ENCODE measurements at regions not wholly inside any gene's neighbourhood (a gene's known extent, or its start where the extent isn't known, plus 50 kb on each side); places are given as distances from the start of the nearest gene placed in this dataset.

DNA sequence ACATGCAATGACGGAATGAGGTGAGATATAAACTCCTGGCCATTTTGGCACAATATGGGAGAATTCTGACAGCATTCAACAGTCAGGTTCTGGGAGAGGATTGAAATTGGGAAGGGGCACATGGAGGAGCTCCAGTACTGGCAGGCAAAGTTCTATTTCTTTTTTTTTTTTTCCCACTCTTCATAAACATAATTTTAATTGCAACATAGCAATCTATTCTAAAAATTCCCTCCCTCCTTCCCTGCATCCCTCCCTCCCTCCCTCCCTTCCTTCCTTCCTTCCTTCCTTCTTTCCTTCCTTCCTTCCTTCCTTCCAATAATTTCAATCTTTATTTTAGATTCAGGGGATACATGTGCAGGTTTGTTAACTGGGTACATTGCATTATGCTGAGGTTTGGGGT is 93.2 kb downstream of the PTCSC3 start:
- no peak for DNase-seq (ENCODE audit: low read depth in 2 of 2)

DNA sequence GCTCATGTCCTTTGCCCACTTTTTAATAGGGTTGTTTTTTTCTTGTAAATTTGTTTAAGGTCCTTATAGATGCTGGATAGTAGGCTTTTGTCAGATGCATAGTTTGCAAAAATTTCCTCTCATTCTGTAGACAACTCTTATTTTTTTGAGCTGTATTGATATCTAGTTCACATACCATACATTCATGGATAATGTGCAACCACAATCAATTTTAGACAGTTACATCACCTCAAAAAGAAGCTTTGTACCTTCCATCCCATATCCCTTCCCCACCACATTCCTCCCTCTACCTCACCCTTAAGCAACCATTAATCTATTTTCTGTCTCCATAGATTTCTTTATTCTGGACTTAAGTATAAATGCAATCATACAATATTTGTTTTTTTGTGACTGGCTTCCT is 98.4 kb downstream of the PTCSC3 start:
- DNase-seq (ENCODE audit: low read depth in 2 of 2) = no peak

DNA sequence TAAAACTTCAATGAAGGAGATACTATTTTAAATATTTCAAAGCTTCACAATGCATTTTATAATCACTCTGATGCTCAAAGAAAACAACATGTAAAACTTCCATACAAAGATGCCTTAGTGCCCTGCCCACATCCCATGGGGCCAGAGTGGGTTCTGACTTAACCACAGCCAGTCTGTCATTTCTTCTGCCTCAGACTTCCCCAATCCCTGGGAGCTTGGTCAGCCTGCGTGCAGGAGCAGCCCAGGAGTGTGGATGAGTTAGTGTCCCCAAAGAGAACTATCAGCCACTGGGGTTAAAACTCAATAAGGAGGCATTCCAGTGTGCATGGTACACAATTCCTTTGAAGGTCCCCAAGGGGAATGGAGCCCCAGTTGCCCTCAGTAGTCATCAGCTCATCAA is 100.3 kb downstream of the PTCSC3 start:
- DNase-seq (ENCODE audit: low read depth in 2 of 2) = no peak

DNA sequence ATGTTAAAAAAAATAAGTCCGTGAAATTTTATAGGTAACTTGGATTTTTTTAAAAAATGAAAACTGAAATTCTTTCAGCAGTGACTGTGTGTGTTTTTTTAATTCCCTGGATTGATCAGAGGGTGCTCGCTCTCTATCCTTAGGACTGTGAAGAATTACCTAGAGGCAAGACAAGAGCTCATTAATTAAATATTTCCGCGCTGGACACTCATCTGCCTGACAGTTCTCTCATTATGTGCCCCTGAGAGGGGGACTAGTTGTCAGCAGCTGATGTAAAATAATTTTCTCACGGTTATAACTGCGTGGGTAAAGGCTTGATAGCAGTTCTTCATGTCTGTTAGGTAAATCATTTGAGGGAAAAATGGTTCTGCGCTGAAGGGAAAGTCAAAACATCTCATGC is 101.3 kb downstream of the PTCSC3 start:
- no peak for DNase-seq (ENCODE audit: low read depth in 2 of 2)

DNA sequence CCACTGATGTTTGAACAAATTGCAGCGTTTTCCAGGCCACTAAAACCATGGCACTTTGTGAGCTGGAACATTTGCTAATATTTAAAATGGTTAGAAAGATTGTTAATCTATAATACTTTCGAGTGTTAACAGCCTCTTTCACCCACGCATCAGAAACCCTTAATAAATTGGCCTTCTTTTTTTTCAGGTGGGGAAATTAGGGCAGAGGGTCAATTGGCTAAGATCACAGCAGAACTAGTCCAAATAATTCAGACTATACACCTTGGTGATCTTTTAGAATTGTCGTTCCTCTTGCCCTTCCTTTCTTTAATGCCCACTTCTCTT is 105.8 kb downstream of the PTCSC3 start:
- no peak for DNase-seq (ENCODE audit: low read depth in 2 of 2)

DNA sequence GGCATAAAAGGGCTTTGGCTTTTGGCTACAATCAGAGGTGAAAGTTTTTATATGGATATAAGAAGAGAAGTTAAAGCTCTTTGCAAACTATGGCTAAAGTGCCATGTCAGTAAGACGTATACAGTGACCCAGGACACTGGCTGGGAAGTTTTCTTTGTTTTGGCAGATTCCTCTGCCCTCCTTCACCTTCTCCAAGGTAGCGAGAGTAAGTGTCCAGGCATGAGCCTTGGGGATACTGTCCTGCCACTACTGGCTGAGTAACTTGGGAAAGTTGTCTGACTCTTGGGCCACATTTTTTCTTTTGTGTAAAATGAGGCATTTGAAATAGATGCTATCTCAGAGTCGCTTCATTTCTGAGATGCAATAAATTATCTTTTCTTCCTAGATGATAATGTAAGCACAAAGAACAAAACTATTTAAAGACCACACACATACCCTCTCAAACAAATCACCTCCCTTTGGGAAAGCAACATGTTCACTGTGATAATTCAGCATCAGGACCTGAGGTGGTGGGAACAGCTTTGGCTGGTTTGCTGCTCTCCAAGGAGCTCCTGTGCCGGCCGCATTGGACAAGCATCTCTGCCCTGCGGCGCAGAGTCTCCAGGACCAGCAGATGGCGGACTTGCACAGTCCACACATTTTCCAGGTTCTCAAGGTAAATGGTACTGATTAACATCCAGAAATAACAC is 106.3 kb downstream of the PTCSC3 start:
- DNase-seq (ENCODE audit: low read depth in 2 of 2) = peak in 1 of 2 donors; percentile 10

DNA sequence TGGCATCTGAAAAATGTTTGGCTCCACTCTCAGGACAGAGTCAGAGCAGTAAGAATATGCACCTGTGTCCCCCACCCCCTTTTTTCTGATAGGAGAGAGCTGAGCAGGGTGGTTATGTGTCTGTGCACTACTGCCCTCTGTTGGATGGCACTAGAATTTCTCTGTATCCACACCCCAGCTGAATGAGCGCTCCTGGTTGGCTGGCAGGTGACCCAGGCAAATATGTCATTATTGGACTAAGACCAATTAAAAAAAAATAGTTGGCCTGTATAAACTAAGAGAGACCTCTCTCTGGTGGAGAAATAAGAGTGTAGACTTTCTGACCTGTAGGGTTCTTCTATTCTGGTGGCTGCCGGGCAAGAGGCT is 107.0 kb downstream of the PTCSC3 start:
- no peak for DNase-seq (ENCODE audit: low read depth in 2 of 2)

DNA sequence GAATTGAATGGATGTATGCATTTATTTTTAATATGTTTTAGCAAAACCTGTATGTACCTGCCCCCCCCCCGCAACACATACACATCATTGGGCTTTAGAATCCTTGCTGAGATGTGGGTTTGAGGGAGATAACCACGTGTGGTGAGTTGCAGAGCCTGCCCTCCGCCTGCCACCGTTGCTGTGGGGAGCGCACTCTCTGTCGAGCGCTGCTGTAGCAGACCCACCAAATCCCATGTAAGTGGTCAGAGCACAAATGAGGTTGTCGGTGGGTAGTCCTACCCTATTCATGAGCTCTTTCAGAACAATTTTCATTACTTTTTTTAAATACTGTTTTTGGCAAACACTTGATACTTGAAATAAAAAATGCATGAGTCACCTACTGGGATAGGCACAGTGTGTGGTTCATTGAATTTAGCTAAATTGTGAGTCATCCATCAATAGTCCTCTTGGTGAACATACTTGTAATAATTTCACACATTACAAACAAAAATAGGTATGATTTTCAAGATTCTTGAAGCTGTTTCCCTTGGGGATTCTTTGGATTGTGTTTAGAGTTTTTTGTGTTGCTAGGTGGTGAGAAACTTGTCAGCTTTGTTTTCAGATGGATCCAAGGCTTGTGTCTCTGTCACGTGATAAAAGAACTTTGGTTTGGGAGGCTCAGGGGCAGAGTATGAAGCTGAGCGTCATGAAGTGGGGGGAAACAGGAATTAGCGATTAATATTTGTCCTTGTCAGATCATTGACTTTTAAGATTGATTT is 107.6 kb downstream of the PTCSC3 start:
- DNase-seq (ENCODE audit: low read depth in 2 of 2) = no peak

DNA sequence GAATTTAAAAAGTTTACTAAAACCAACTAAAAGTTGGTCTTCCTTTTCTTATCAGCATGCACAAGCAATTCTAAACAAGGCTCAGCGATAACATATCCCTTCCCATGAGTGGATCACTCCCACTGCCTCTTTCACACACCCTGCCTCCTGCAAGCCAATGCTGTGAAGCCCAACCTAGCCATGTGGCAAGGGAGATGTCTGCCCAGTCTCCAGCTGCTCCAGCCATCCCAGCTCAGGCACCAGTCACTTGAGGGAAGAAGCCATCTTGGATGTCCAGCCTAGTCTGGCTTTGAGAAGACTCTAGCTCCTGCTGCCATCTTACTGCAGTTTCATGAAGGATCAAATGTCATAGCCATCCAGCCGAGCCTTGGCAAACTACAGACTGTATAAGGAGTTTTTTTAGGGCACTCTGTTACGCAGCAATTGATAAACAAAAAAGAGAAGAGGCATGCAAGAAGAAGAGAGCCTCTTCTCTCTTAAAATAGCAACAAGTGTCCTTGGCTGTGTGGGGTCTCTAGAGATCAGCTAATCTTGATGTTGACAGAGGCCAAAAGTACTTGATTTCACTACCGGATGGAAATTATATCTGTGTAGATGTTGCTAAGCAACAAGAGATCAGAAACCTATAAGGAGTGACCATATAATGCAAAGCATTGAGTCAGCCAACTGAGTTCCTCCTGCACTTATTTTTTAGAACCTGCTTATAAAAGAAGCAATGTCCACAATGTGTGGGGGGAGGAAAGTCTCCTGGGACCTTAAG is 108.9 kb downstream of the PTCSC3 start:
- DNase-seq (ENCODE audit: low read depth in 2 of 2) = no peak

DNA sequence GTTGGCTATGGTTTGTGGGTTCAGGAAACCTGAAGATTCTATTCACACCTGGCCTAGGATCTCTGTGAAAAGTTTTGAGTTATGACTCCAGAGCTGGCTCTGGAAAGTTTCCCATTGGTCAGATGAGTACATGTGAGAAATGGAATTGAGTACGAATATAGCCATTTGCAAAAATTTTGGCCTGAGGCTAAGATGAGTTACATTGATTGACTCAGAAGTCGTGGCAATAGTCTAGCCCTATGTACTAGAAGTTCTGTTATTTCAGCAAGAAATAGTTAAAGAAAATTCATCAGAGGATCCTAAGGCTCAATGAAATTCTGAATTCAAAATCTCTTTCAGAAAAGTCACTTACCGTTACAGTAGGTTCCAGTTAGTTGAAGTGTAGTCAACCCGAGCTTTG is 109.9 kb downstream of the PTCSC3 start:
- no peak for DNase-seq (ENCODE audit: low read depth in 2 of 2)

DNA sequence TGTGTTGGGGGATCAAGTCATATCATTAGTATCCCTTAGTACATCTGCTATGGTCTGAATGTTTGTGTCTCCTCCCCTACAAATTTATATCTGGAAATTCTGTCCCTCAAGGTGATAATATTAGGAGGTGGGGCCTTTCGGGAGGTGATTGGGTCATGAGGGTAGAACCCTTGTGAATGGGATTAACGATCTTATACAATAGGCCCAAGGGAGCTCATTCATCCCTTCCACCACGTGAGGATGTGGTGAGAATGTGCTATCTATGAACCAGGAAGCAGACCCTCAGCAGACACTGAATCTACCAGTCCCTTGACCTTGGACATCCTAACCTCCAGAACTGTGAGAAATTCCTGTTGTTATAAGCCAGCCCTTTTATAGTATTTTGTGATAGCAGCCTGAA is 110.7 kb downstream of the PTCSC3 start:
- DNase-seq (ENCODE audit: low read depth in 2 of 2) = no peak

DNA sequence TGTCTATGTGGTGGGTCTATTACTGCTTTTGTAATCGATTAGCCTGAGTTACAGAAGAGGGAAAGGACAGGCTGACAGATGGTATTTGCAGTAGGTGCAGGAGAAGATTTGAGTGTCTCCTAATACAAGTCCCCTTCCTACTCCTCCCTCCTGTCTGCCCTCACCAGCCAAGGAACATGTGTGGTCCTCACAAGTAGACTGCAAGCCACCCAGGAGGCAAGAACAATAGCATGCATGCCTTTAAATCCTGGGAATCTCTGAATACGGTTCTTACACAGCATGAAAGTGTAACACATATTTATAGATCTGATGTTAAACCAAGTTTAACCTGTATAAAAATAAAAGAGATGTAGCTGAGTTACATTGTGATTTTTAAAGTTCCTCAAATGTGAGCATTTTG is 117.0 kb downstream of the PTCSC3 start:
- DNase-seq (ENCODE audit: low read depth in 2 of 2) = no peak

DNA sequence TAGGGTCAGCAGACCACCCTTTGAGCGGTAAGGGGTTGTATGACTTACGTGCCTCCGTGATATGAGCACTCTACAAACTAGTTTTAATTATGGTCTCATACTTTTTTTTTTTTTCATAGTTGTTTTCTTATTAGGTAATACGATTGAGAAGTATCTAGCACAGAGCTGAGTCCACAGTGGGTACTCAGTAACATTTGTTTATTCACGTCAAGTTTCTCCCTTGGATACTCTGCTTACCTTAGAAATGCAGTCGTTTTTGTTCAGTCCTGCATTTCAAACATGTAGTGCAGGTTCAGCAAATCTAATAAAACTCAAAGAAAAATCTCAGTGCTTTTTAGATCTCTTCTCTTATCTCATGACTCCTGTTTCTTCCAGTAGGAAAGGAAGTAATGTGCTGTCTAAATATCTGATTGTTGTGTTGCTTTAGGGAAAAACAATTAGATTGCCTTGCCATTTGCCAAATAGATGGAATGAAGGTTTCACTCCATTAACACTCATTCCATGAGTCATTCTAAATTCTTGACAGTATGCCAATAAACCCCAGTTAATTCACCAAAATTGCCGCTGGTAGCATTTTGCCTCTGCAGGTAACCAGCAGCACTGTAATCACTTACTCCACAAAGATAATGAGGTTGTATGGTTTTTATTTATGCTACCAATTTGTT is 118.9 kb downstream of the PTCSC3 start:
- no peak for DNase-seq (ENCODE audit: low read depth in 2 of 2)

DNA sequence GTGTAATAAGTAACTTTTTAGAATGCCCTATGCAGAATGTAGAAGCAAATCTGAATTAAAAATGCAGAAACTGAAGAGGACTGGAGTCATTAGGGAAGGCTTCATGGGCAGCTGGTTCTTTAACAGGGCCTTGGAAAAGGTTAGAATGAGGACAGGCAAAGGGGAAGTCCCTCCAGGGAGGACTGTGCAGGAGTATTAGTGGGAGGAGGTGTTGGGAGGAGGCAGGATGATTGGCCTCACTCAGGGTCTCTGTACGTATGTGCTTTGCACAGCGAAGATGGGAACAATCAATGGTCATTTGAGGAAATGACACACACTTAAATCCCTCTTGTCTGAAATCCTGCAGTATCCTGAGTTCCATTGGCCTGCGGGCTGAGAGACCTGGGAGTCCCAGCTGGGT is 119.7 kb downstream of the PTCSC3 start:
- no peak for DNase-seq (ENCODE audit: low read depth in 2 of 2)

DNA sequence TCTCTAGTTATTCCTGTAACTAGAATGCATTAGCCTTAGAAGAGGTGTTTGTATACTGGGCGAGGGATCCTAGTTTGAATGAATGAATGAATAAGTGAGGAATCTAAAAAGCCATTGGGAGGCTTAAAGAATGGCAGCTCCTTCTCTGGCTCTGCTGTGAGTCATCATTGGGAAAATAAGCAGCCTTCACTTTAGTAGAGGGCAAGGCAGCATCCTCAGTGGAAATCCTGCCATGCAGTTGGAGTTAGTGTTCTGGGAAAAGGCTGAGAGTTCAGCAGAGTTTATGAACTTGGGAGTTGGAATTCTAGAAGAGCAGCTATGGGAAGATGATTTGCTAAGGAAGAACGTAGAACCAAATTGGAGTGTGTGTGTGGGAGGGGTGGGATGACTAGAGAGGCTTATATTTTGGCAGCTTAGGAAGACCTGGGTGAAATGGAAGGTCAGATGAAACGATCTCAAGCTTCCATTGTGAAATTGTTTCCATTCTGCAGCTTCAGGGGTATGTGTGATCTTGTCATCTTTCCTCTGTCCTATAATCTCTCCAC is 120.8 kb downstream of the PTCSC3 start:
- no peak for DNase-seq (ENCODE audit: low read depth in 2 of 2)

DNA sequence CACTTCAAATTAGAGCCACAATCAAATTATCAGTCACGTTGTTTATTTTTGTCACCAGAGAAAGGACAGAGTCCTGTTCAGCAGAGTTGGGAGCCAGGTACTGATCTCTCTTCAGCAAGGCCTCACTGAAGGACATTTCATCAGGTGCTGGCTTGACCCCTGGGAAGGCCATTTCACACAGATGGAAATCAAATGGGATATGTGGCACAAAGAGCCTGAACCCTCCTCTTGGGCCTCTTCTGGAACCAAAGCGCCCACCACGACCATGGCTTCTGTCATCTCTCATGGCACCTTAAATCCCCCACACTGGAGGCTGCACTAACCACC is 121.5 kb downstream of the PTCSC3 start:
- DNase-seq (ENCODE audit: low read depth in 2 of 2) = no peak

DNA sequence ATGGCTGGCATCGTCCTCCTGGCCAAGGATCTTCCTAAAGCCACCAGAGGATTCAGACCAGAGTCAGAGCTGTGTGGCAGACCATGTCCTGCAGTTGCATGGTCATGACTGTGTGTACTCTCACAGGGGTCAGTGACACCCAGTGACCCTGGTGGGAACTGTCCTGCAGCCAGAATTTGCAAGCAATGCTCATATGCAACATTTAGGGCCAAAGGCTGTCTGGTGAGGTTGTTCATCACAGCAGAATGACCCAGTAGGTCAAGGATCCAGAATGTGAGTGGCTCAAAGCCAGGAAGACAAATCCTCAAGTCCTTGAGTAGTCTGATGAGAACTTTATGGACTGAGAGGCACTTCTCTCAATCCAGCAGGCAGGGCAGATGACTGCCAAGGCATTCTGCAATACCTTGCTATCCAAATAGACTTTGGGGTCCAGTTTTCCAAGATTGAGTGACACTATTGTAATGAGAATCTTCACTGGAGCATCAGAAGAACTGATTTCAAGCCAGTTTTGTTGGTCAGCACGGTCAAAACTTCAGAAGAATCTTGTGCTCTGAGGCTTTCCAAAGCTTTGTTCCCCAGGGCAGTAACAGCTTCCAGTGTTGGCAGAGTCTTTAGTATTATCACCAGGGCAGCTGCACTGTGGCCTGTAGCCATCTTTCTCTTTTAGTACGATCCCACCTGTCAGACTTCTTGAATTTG is 122.0 kb downstream of the PTCSC3 start:
- DNase-seq (ENCODE audit: low read depth in 2 of 2) = no peak

DNA sequence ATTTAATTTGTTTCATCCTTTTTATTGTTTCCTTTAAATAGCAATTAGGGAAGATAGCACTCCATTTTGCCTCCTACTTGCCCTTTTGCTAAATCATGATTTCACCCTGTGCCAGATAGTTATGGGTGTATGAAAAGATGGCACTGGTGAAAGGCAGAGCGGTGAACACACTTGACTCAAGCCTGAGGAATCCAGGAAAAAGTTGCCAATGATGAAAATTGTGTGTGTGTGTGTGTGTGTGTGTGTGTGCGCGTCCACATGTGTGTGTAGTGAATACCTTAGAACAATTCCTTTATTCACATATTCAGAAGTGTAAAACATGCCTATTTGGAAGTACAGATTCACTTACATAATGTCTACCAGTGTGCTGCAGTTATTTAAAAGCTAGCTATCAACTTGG is 123.8 kb downstream of the PTCSC3 start:
- DNase-seq (ENCODE audit: low read depth in 2 of 2) = no peak

DNA sequence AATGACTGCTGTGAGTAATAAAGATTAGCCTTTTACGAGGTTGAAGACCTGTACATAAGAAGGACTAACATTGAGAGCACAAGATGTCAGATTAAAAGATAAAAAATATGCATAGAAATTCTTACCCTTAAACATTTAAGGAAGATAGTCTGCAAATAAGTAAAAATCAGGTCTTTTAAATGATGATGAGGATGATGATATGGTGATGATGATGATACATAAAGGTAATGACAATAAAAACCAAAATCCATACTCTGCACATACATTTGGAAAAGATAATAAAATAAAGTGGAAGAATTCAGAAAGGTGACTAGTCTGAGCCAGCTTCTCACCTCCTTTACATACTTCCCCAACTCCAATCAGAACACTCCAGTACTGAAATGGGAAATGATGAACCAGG is 124.5 kb downstream of the PTCSC3 start:
- DNase-seq (ENCODE audit: low read depth in 2 of 2) = no peak

DNA sequence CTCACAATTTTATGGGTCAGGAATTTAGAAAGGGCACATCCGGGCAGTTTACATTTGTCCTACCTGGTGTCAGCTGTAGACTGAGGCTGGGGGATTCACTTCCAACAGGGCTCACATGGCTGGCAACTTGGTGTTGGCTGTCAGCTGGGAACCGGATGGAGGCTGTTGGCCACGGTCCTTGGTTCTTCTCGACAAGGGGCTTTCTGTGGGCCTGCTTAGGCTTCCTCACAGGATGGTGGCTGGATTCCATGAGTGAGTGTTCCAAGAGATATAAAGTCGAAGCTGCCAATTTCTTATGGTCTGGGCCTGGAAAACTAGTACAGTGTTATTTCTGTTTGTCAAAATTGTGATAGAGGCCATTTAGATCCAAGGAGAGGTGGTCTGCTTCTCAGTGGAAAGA is 127.9 kb downstream of the PTCSC3 start:
- no peak for DNase-seq (ENCODE audit: low read depth in 2 of 2)

DNA sequence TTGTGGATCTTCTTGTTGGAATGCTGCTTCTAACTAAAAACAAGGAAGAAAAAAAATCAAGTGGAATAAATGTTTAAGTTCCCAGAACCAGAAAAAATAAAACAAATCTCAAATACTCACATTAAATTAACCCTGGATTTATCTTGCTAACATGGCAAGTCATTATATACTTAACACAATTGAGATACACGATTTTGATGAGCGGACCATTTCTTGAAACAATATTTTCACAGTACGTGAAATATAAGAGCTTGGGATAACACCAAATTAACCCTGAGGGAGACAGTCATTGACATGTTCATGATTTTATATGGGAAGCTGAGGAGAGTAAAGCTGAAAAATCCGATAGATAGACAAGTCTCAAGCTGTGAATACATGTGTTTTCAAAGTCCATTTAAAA is 128.6 kb downstream of the PTCSC3 start:
- no peak for DNase-seq (ENCODE audit: low read depth in 2 of 2)

DNA sequence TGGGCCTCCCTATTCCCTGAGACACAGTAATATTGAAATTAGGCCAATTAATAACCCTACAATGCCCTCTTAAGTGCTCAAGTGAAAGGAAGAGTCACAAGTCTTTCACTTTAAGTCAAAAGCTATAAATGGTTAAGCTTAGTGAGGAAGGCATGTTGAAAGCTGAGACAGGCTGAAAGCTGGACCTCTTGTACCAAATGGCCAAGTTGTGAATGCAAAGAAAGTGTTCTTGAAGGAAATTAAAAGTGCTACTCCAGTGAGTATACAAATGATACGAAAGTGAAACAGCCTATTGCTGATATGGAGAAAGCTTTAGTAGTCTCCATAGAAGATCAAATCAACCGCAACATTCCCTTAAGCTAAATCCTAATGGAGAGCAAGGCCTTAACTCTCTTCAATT is 140.8 kb downstream of the PTCSC3 start:
- DNase-seq (ENCODE audit: low read depth in 2 of 2) = no peak
